GM12878 (cell line): ENCODE measurements at regions not wholly inside any gene's neighbourhood (a gene's known extent, or its start where the extent isn't known, plus 50 kb on each side); places are given as distances from the start of the nearest gene placed in this dataset.

Source experiments
- ATAC-seq: fragments of 200-7000 bp; cut with Tn5 transposase; 3 replicates; pipeline ENCODE4 v1.9.1; 2020; ENCODE audit warnings: mild to moderate bottlenecking, moderate library complexity
- BruUV-seq: library from RNA; stranded (reverse); fragments of 400-500 nt; replicated peaks from 2 replicates; lab custom pipeline; 2021; lab: Mats Ljungman, UMichigan
- CTCF ChIA-PET: fragments of 300-600 bp; sonication (Branson Sonifier 250); formaldehyde crosslinking; extraction: SDS; loops from one replicate; lab custom pipeline; 2021; ENCODE audit warnings: inconsistent platforms; lab: Yijun Ruan, JAX
- POLR2A ChIA-PET: fragments of 350-600 bp; formaldehyde crosslinking; extraction: SDS; loops from one replicate; lab custom pipeline; 2021; ENCODE audit warnings: inconsistent platforms; lab: Charles Lee
- RAD21 ChIA-PET: fragments of 300-600 bp; sonication (Branson Sonifier 250); formaldehyde crosslinking; loops from one replicate; lab custom pipeline; 2023; ENCODE audit warnings: antibody characterized with exemption; ENCODE audit not compliant: unreplicated experiment; lab: Charles Lee
- SMC1A ChIA-PET: fragments of 300-600 bp; sonication (Branson Sonifier 250); formaldehyde crosslinking; loops from one replicate; lab custom pipeline; 2023; ENCODE audit not compliant: unreplicated experiment, uncharacterized antibody; lab: Charles Lee
- DNase-seq: peaks from one replicate; pipeline ENCODE4 v3.0.0-alpha.2; 2011; ENCODE audit warnings: low read depth, low spot score
- FAIRE-seq: peaks from 3 replicates; lab custom pipeline; 2011; peaks lifted over from hg19 to GRCh38; lab: Jason Lieb, UNC
- H2AFZ ChIP-seq: 2 replicates; pipeline ENCODE4 v1.6.0; 2011; ENCODE audit warnings: low read depth, low read length, control low read depth; ENCODE audit not compliant: control insufficient read depth
- H3K27ac ChIP-seq: 2 replicates; pipeline ENCODE4 v1.5.1; 2011; ENCODE audit warnings: control low read depth; ENCODE audit not compliant: control insufficient read depth, insufficient read depth
- H3K27me3 ChIP-seq, 2 experiments: replicated peaks in 1 of 2; 2 replicates each; pipeline versions ENCODE4 v1.6.0 to v1.6.1; 2011; ENCODE audit warnings: low read length in 1 of 2; ENCODE audit not compliant: control insufficient read depth in 2 of 2, insufficient read depth in 2 of 2
- H3K36me3 ChIP-seq, 2 experiments: 2 replicates each; pipeline ENCODE4 v1.5.1; 2011; ENCODE audit warnings: low read length in 1 of 2; ENCODE audit not compliant: control insufficient read depth in 2 of 2, insufficient read depth in 2 of 2
- H3K4me1 ChIP-seq: 2 replicates; pipeline ENCODE4 v1.6.1; 2011; ENCODE audit warnings: mild to moderate bottlenecking, low read length, moderate library complexity, mixed read lengths; ENCODE audit not compliant: control insufficient read depth, insufficient read depth
- H3K4me2 ChIP-seq: 2 replicates; pipeline ENCODE4 v1.6.0; 2011; ENCODE audit warnings: control low read depth; ENCODE audit not compliant: control insufficient read depth, insufficient read depth
- H3K4me3 ChIP-seq: fragments of 200-600 bp; sonication (generic); 2 replicates; pipeline ENCODE4 v1.5.1; 2016
- H3K79me2 ChIP-seq: 2 replicates; pipeline ENCODE4 v1.6.0; 2011; ENCODE audit warnings: low read length; ENCODE audit not compliant: control insufficient read depth, insufficient read depth
- H3K9ac ChIP-seq: 2 replicates; pipeline ENCODE4 v1.8.0; 2011; ENCODE audit warnings: low read length, control low read depth, mixed read lengths; ENCODE audit not compliant: control insufficient read depth, insufficient read depth
- H3K9me3 ChIP-seq: replicated peaks from 3 replicates; pipeline ENCODE4 v1.5.1; 2011; ENCODE audit warnings: mild to moderate bottlenecking, low read length; ENCODE audit not compliant: control insufficient read depth, insufficient read depth
- H4K20me1 ChIP-seq: 2 replicates; pipeline ENCODE4 v1.6.0; 2011; ENCODE audit not compliant: control insufficient read depth, insufficient read depth
- ETV6 ChIP-seq, 2 experiments: fragments of 450-650 bp in 1 of 2; IDR thresholded peaks in 1 of 2; conservative IDR thresholded peaks in 1 of 2; 2 replicates each; pipeline ENCODE4 v1.6.1; 2014; ENCODE audit warnings: antibody characterized with exemption in 1 of 2, borderline replicate concordance in 1 of 2, low read depth in 1 of 2, mild to moderate bottlenecking in 1 of 2, moderate library complexity in 1 of 2
- KAT2A ChIP-seq: conservative IDR thresholded peaks from 2 replicates; pipeline ENCODE4 v1.6.1; 2011; ENCODE audit warnings: low read depth, low read length; ENCODE audit not compliant: control insufficient read depth
- MYB ChIP-seq: fragments of 150-350 bp; IDR thresholded peaks from 2 replicates; pipeline ENCODE4 v1.6.1; 2014; ENCODE audit warnings: mild to moderate bottlenecking, low read depth, low read length, borderline replicate concordance
- MYC ChIP-seq: IDR thresholded peaks from 2 replicates; pipeline ENCODE4 v1.6.1; 2011; ENCODE audit warnings: mild to moderate bottlenecking, low read length, moderate library complexity, inconsistent platforms; ENCODE audit not compliant: insufficient read depth, insufficient replicate concordance, insufficient read length, severe bottlenecking
- RELA ChIP-seq: fragments of 450-650 bp; IDR thresholded peaks from 2 replicates; pipeline ENCODE4 v1.8.0; 2014; ENCODE audit warnings: borderline replicate concordance; ENCODE audit not compliant: partially characterized antibody
- RFX5 ChIP-seq: IDR thresholded peaks from 2 replicates; pipeline ENCODE4 v1.6.1; 2011; ENCODE audit warnings: low read depth, low read length, improper control_type of control experiment
- STAT3 ChIP-seq: IDR thresholded peaks from 2 replicates; pipeline ENCODE4 v1.6.1; 2011; ENCODE audit warnings: low read depth, low read length, improper control_type of control experiment
- TCF3 ChIP-seq: IDR thresholded peaks from 2 replicates; pipeline ENCODE4 v1.6.1; 2012; ENCODE audit warnings: low read depth, mild to moderate bottlenecking, low read length, borderline replicate concordance; ENCODE audit not compliant: insufficient read depth
- TCF7 ChIP-seq: IDR thresholded peaks from 2 replicates; pipeline ENCODE4 v1.6.1; 2014; ENCODE audit warnings: antibody characterized with exemption, borderline replicate concordance
- ZNF622 ChIP-seq: fragments of 450-650 bp; IDR thresholded peaks from 2 replicates; pipeline ENCODE4 v1.6.1; 2017; ENCODE audit warnings: mild to moderate bottlenecking, inconsistent platforms
- WGBS: methylation state at CpG from one replicate; pipeline ENCODE4 v1.1.6; 2016; ENCODE audit warnings: low lambda C conversion rate; ENCODE audit not compliant: insufficient replicate concordance, insufficient coverage; ENCODE audit errors: missing lambda C conversion rate; 5-methylcytosine and 5-hydroxymethylcytosine counted together
- in situ Hi-C: fragments of 300-500 bp; cut with MboI; formaldehyde crosslinking; loops from 9 replicates; pipeline ENCODE4 v1.14.3; 2018; ENCODE audit warnings: mixed read lengths
- intact Hi-C: fragments of 100-400 bp; cut with micrococcal nuclease; formaldehyde crosslinking; loops from one replicate; pipeline ENCODE4 v1.14.2; 2022; ENCODE audit not compliant: unreplicated experiment
- TF ChIP-seq, protein P1 (sequence below): fragments of 450-650 bp; IDR thresholded peaks from 2 replicates; pipeline ENCODE4 v1.6.1; 2017; ENCODE audit warnings: antibody characterized with exemption, mild to moderate bottlenecking, moderate library complexity
- TF ChIP-seq, protein P2 (sequence below): fragments of 450-650 bp; IDR thresholded peaks from 2 replicates; pipeline ENCODE4 v1.6.1; 2017; ENCODE audit warnings: mild to moderate bottlenecking, low read depth, inconsistent platforms; ENCODE audit not compliant: poor library complexity, severe bottlenecking
- TF ChIP-seq, protein P3 (sequence below): IDR thresholded peaks from 2 replicates; pipeline ENCODE4 v1.6.1; 2012; ENCODE audit warnings: improper control_type of control experiment, low read depth, low read length; ENCODE audit not compliant: insufficient replicate concordance

DNA sequence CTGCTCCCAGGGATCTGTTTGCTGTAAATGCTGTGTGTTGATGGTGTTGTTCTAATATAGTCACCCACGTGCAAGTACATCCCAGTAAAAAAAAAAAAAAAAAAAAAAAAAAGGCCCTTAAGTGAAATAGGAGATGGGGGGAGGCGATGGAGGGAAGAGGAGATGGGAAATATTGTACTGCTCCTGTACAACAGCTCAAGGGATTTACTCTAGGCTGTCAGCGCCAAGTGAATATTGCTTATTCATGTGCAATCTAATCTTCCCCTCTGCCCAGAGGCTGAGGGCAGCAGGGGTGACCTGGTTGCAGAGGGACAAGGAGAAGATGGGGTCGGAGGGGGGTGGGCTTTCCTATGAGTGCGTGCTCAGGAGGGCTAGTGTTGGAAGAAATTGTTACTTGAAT is 206.2 kb upstream of the CADM1 start:
- Histone ChIP-seq H3K4me3 (no peak overlapping the region), H3K9me3 (no peaks in the 10 kb centered on the region; the same call in 2 of the 3 replicates), H3K4me1 (peaks cover 4% of the 10 kb centered on the region; the same call in 1 of the 2 replicates), H3K36me3 (no peaks in the 10 kb centered on the region), H3K27ac (no peak overlapping the region), H4K20me1 (no peaks in the 10 kb centered on the region), H3K27me3 (peaks cover 0 to 1% of the 10 kb centered on the region in 2 experiments; a peak in 2 of 4 replicates), H2AFZ (no peak overlapping the region), H3K9ac (no peak overlapping the region), H3K79me2 (no peaks in the 10 kb centered on the region), H3K4me2 (no peak overlapping the region)
- no TSS peak for BruUV-seq
- ChIA-PET RAD21 (no interaction called here), POLR2A (no interaction called here), CTCF (no interaction called here), SMC1A (no interaction called here)
- WGBS: 35% methylated on average over 5 of the region's 5 CpGs
- intact Hi-C loops: no loop called here
- FAIRE-seq: no peak
- in situ Hi-C loops: no loop called here
- no peak for DNase-seq
- no peak for ATAC-seq
- no peak for TF ChIP-seq STAT3
- no peak for TF ChIP-seq TCF7
- no peak for TF ChIP-seq MYB
- TF ChIP-seq ETV6 (conservative IDR thresholded peaks at IDR 0.05 in 1 of 2, IDR thresholded peaks at IDR 0.05 in 1 of 2; ENCODE audit: borderline replicate concordance in 1 of 2, low read depth in 1 of 2): no peak
- TF ChIP-seq, protein P1, sequence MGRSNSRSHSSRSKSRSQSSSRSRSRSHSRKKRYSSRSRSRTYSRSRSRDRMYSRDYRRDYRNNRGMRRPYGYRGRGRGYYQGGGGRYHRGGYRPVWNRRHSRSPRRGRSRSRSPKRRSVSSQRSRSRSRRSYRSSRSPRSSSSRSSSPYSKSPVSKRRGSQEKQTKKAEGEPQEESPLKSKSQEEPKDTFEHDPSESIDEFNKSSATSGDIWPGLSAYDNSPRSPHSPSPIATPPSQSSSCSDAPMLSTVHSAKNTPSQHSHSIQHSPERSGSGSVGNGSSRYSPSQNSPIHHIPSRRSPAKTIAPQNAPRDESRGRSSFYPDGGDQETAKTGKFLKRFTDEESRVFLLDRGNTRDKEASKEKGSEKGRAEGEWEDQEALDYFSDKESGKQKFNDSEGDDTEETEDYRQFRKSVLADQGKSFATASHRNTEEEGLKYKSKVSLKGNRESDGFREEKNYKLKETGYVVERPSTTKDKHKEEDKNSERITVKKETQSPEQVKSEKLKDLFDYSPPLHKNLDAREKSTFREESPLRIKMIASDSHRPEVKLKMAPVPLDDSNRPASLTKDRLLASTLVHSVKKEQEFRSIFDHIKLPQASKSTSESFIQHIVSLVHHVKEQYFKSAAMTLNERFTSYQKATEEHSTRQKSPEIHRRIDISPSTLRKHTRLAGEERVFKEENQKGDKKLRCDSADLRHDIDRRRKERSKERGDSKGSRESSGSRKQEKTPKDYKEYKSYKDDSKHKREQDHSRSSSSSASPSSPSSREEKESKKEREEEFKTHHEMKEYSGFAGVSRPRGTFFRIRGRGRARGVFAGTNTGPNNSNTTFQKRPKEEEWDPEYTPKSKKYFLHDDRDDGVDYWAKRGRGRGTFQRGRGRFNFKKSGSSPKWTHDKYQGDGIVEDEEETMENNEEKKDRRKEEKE: no peak
- no peak for TF ChIP-seq MYC
- TF ChIP-seq RFX5: no peak
- no peak for TF ChIP-seq KAT2A
- TF ChIP-seq, protein P2, sequence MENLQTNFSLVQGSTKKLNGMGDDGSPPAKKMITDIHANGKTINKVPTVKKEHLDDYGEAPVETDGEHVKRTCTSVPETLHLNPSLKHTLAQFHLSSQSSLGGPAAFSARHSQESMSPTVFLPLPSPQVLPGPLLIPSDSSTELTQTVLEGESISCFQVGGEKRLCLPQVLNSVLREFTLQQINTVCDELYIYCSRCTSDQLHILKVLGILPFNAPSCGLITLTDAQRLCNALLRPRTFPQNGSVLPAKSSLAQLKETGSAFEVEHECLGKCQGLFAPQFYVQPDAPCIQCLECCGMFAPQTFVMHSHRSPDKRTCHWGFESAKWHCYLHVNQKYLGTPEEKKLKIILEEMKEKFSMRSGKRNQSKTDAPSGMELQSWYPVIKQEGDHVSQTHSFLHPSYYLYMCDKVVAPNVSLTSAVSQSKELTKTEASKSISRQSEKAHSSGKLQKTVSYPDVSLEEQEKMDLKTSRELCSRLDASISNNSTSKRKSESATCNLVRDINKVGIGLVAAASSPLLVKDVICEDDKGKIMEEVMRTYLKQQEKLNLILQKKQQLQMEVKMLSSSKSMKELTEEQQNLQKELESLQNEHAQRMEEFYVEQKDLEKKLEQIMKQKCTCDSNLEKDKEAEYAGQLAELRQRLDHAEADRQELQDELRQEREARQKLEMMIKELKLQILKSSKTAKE: no peak
- TF ChIP-seq, protein P3, sequence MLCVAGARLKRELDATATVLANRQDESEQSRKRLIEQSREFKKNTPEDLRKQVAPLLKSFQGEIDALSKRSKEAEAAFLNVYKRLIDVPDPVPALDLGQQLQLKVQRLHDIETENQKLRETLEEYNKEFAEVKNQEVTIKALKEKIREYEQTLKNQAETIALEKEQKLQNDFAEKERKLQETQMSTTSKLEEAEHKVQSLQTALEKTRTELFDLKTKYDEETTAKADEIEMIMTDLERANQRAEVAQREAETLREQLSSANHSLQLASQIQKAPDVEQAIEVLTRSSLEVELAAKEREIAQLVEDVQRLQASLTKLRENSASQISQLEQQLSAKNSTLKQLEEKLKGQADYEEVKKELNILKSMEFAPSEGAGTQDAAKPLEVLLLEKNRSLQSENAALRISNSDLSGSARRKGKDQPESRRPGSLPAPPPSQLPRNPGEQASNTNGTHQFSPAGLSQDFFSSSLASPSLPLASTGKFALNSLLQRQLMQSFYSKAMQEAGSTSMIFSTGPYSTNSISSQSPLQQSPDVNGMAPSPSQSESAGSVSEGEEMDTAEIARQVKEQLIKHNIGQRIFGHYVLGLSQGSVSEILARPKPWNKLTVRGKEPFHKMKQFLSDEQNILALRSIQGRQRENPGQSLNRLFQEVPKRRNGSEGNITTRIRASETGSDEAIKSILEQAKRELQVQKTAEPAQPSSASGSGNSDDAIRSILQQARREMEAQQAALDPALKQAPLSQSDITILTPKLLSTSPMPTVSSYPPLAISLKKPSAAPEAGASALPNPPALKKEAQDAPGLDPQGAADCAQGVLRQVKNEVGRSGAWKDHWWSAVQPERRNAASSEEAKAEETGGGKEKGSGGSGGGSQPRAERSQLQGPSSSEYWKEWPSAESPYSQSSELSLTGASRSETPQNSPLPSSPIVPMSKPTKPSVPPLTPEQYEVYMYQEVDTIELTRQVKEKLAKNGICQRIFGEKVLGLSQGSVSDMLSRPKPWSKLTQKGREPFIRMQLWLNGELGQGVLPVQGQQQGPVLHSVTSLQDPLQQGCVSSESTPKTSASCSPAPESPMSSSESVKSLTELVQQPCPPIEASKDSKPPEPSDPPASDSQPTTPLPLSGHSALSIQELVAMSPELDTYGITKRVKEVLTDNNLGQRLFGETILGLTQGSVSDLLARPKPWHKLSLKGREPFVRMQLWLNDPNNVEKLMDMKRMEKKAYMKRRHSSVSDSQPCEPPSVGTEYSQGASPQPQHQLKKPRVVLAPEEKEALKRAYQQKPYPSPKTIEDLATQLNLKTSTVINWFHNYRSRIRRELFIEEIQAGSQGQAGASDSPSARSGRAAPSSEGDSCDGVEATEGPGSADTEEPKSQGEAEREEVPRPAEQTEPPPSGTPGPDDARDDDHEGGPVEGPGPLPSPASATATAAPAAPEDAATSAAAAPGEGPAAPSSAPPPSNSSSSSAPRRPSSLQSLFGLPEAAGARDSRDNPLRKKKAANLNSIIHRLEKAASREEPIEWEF: no peak
- TF ChIP-seq ZNF622: no peak
- TF ChIP-seq RELA: no peak
- TF ChIP-seq TCF3: no peak
